HEK293 (cell line): ENCODE measurements at regions not wholly inside any gene's neighbourhood (a gene's known extent, or its start where the extent isn't known, plus 50 kb on each side); places are given as distances from the start of the nearest gene placed in this dataset.

Experiments
- CTCF ChIA-PET: fragments of 350-600 bp; formaldehyde crosslinking; extraction: SDS; loops from one replicate; lab custom pipeline; 2021; ENCODE audit warnings: antibody characterized with exemption; lab: Yijun Ruan, JAX
- POLR2A ChIA-PET: fragments of 300-600 bp; formaldehyde crosslinking; extraction: SDS; loops from one replicate; lab custom pipeline; 2020; ENCODE audit warnings: antibody characterized with exemption, inconsistent platforms; lab: Yijun Ruan, JAX
- H3K27ac ChIP-seq: fragments of 200-500 bp; sonication (Bioruptor generic); 2 replicates; pipeline ENCODE4 v1.5.1; 2014; ENCODE audit warnings: low read depth, low read length, control low read depth, inconsistent platforms; ENCODE audit errors: extremely low read depth
- H3K36me3 ChIP-seq, 2 experiments: fragments of 200-500 bp in 1 of 2; sonication (Bioruptor generic) in 1 of 2; 1 replicate in 1 of 2; 2 replicates in 1 of 2; pipeline ENCODE4 v1.5.1; 2014 to 2017; ENCODE audit warnings: inconsistent platforms in 2 of 2, low read length in 2 of 2; ENCODE audit not compliant: control insufficient read depth in 2 of 2, insufficient read depth in 1 of 2
- H3K4me1 ChIP-seq: fragments of 200-500 bp; sonication (Bioruptor generic); 2 replicates; pipeline ENCODE4 v1.5.1; 2014; ENCODE audit warnings: mild to moderate bottlenecking, low read length, inconsistent platforms; ENCODE audit not compliant: control insufficient read depth, insufficient read depth
- H3K4me3 ChIP-seq: 2 replicates; pipeline ENCODE4 v1.5.1; 2011; ENCODE audit warnings: low read depth, mild to moderate bottlenecking, control low read depth, low read length, moderate library complexity
- H3K9me3 ChIP-seq: fragments of 200-500 bp; sonication (Bioruptor generic); 2 replicates; pipeline ENCODE4 v1.5.1; 2014; ENCODE audit warnings: low read depth, low read length, inconsistent platforms; ENCODE audit not compliant: control insufficient read depth, insufficient read depth
- FEZF1 ChIP-seq: fragments of 450-650 bp; formaldehyde crosslinking; IDR thresholded peaks from 2 replicates; pipeline ENCODE4 v1.5.1; 2016; ENCODE audit warnings: missing biosample characterization, missing genetic modification characterization
- HOXA7 ChIP-seq: sonication (generic); formaldehyde crosslinking; IDR thresholded peaks from 2 replicates; pipeline ENCODE4 v1.8.1; 2022; ENCODE audit warnings: missing genetic modification reagents, borderline replicate concordance
- KLF1 ChIP-seq: fragments of 450-650 bp; formaldehyde crosslinking; IDR thresholded peaks from 2 replicates; pipeline ENCODE4 v1.5.1; 2016; ENCODE audit warnings: missing biosample characterization, missing genetic modification characterization
- KLF17 ChIP-seq: fragments of 450-650 bp; formaldehyde crosslinking; IDR thresholded peaks from 2 replicates; pipeline ENCODE4 v1.5.1; 2016; ENCODE audit warnings: missing biosample characterization, missing genetic modification characterization
- KLF8 ChIP-seq: fragments of 450-650 bp; formaldehyde crosslinking; IDR thresholded peaks from 2 replicates; pipeline ENCODE4 v1.5.1; 2016; ENCODE audit warnings: missing biosample characterization, missing genetic modification characterization
- MEIS1 ChIP-seq: sonication (generic); formaldehyde crosslinking; IDR thresholded peaks from 2 replicates; pipeline ENCODE4 v1.8.1; 2022; ENCODE audit warnings: missing genetic modification reagents, mild to moderate bottlenecking, borderline replicate concordance
- SALL2 ChIP-seq: fragments of 450-650 bp; formaldehyde crosslinking; IDR thresholded peaks from 2 replicates; pipeline ENCODE4 v1.5.0; 2017; ENCODE audit warnings: missing biosample characterization, mild to moderate bottlenecking, missing genetic modification characterization, borderline replicate concordance
- SCRT1 ChIP-seq: fragments of 450-650 bp; formaldehyde crosslinking; IDR thresholded peaks from 2 replicates; pipeline ENCODE4 v1.5.1; 2016; ENCODE audit warnings: missing biosample characterization, missing genetic modification characterization, borderline replicate concordance
- TCF7L2 ChIP-seq: IDR thresholded peaks from 2 replicates; pipeline ENCODE4 v1.6.1; 2011; ENCODE audit warnings: low read depth, mild to moderate bottlenecking, inconsistent platforms, low read length, moderate library complexity, borderline replicate concordance
- TRIM28 ChIP-seq: IDR thresholded peaks from 2 replicates; pipeline ENCODE4 v1.6.1; 2011; ENCODE audit warnings: low read length, control low read depth, borderline replicate concordance
- ZBTB17 ChIP-seq: fragments of 450-650 bp; formaldehyde crosslinking; IDR thresholded peaks from 2 replicates; pipeline ENCODE4 v1.5.1; 2016; ENCODE audit warnings: missing biosample characterization, missing genetic modification characterization
- ZBTB26 ChIP-seq: fragments of 450-650 bp; formaldehyde crosslinking; optimal IDR thresholded peaks from 2 replicates; pipeline ENCODE3; 2016; ENCODE audit warnings: missing biosample characterization, mild to moderate bottlenecking, missing genetic modification characterization
- ZBTB48 ChIP-seq: fragments of 450-650 bp; formaldehyde crosslinking; IDR thresholded peaks from 2 replicates; pipeline ENCODE4 v1.5.1; 2016; ENCODE audit warnings: missing biosample characterization, missing genetic modification characterization
- ZBTB8A ChIP-seq: fragments of 450-650 bp; formaldehyde crosslinking; IDR thresholded peaks from 2 replicates; pipeline ENCODE4 v1.5.1; 2016; ENCODE audit warnings: missing biosample characterization, missing genetic modification characterization
- ZNF140 ChIP-seq: fragments of 450-650 bp; formaldehyde crosslinking; IDR thresholded peaks from 2 replicates; pipeline ENCODE4 v1.5.1; 2016; ENCODE audit warnings: missing biosample characterization, missing genetic modification characterization
- ZNF223 ChIP-seq: fragments of 450-650 bp; formaldehyde crosslinking; IDR thresholded peaks from 2 replicates; pipeline ENCODE4 v1.5.1; 2016; ENCODE audit warnings: missing biosample characterization, missing genetic modification characterization
- ZNF404 ChIP-seq: fragments of 450-650 bp; formaldehyde crosslinking; IDR thresholded peaks from 2 replicates; pipeline ENCODE4 v1.5.1; 2017; ENCODE audit warnings: missing biosample characterization, missing genetic modification characterization
- ZNF416 ChIP-seq: fragments of 450-650 bp; formaldehyde crosslinking; IDR thresholded peaks from 2 replicates; pipeline ENCODE4 v1.5.1; 2016; ENCODE audit warnings: missing biosample characterization, missing genetic modification characterization
- ZNF548 ChIP-seq: fragments of 450-650 bp; formaldehyde crosslinking; IDR thresholded peaks from 2 replicates; pipeline ENCODE4 v1.5.1; 2016; ENCODE audit warnings: missing biosample characterization, missing genetic modification characterization
- ZNF596 ChIP-seq: fragments of 450-650 bp; IDR thresholded peaks from 2 replicates; pipeline ENCODE4 v1.5.0; 2018; ENCODE audit warnings: missing biosample characterization, mild to moderate bottlenecking, missing genetic modification characterization, moderate library complexity
- ZNF629 ChIP-seq: fragments of 450-650 bp; formaldehyde crosslinking; IDR thresholded peaks from 2 replicates; pipeline ENCODE4 v1.5.1; 2017; ENCODE audit warnings: missing biosample characterization, missing genetic modification characterization
- ZNF654 ChIP-seq: fragments of 450-650 bp; formaldehyde crosslinking; IDR thresholded peaks from 2 replicates; pipeline ENCODE4 v1.5.1; 2016; ENCODE audit warnings: low read depth, missing biosample characterization, missing genetic modification characterization
- ZNF692 ChIP-seq: fragments of 450-650 bp; formaldehyde crosslinking; IDR thresholded peaks from 2 replicates; pipeline ENCODE4 v1.5.1; 2016; ENCODE audit warnings: missing biosample characterization, missing genetic modification characterization
- ZNF707 ChIP-seq: fragments of 450-650 bp; formaldehyde crosslinking; IDR thresholded peaks from 2 replicates; pipeline ENCODE4 v1.5.1; 2016; ENCODE audit warnings: missing biosample characterization, missing genetic modification characterization
- ZNF747 ChIP-seq: fragments of 450-650 bp; formaldehyde crosslinking; IDR thresholded peaks from 2 replicates; pipeline ENCODE4 v1.5.1; 2016; ENCODE audit warnings: missing biosample characterization, missing genetic modification characterization
- ZNF777 ChIP-seq: fragments of 450-650 bp; formaldehyde crosslinking; IDR thresholded peaks from 2 replicates; pipeline ENCODE4 v1.5.1; 2017; ENCODE audit warnings: missing biosample characterization, missing genetic modification characterization, borderline replicate concordance
- ZNF830 ChIP-seq: fragments of 450-650 bp; IDR thresholded peaks from 2 replicates; pipeline ENCODE4 v1.5.0; 2018; ENCODE audit warnings: missing biosample characterization, missing genetic modification characterization, low read depth, mild to moderate bottlenecking, moderate library complexity

GRCh38 chr7:16068183-16068582 lies 353.2 kb downstream of the CRPPA start (continued):
- no peak for TF ChIP-seq ZBTB48 (tag by site-specific recombination)
- no peak for TF ChIP-seq ZNF629

- TF ChIP-seq SALL2 (tag by site-specific recombination) (no peak), ZNF140 (no peak), ZBTB8A (tag by site-specific recombination) (no peak), MEIS1 (CRISPR knock-in tag) (no peak), ZNF404 (tag by site-specific recombination) (no peak), ZBTB17 (tag by site-specific recombination) (no peak), SCRT1 (tag by site-specific recombination) (no peak)
- no peaks in the 10 kb centered on the region for H3K9me3 ChIP-seq
- H3K4me3 ChIP-seq = no peak overlapping the region
- no peaks in the 10 kb centered on the region for H3K36me3 ChIP-seq
- no peak overlapping the region for H3K27ac ChIP-seq
- ChIA-PET POLR2A (no interaction called here), CTCF (interaction anchor here (0.6 to 1.0 kb wide), 4 partner anchors 77 to 1982 kb away, joined by 3 to 6 read pairs (median 4); no protein-coding TSS in a partner anchor)
- peaks cover 6% of the 10 kb centered on the region for H3K4me1 ChIP-seq
These were observed 353.6 kb downstream of the CRPPA start for GRCh38 chr7:16067711-16068110.

- ChIA-PET CTCF (interaction anchor here (0.6 to 1.0 kb wide), 3 partner anchors 30 to 741 kb away, joined by 3 to 6 read pairs (median 5); no protein-coding TSS in a partner anchor), POLR2A (no interaction called here)
- H3K4me1 ChIP-seq = peaks cover 6% of the 10 kb centered on the region
- H3K36me3 ChIP-seq = no peaks in the 10 kb centered on the region
- no peaks in the 10 kb centered on the region for H3K9me3 ChIP-seq
- H3K4me3 ChIP-seq = no peak overlapping the region
- no peak overlapping the region for H3K27ac ChIP-seq
- peak; percentile 33; the same call in 1 of the 2 replicates for TF ChIP-seq FEZF1 (tag by site-specific recombination)
- TF ChIP-seq KLF1 = no peak
- peak; percentile 60; the same call in 1 of the 2 replicates for TF ChIP-seq TCF7L2
These were observed 354.4 kb downstream of the CRPPA start for GRCh38 chr7:16066805-16067459.

GRCh38 chr7:16065939-16066338 lies 355.4 kb downstream of the CRPPA start:
- ChIA-PET POLR2A (interaction anchor here (0.7 kb wide), 1 partner anchor 61 kb away, joined by 3 read pairs; no protein-coding TSS in a partner anchor), CTCF (interaction anchor here (0.6 to 1.2 kb wide), 4 partner anchors 10 to 1059 kb away, joined by 3 to 4 read pairs (median 3); no protein-coding TSS in a partner anchor)
- Histone ChIP-seq H3K27ac (no peak overlapping the region), H3K4me3 (no peak overlapping the region), H3K4me1 (peaks cover 6% of the 10 kb centered on the region), H3K9me3 (no peaks in the 10 kb centered on the region), H3K36me3 (no peaks in the 10 kb centered on the region)
- no peak for TF ChIP-seq ZNF596 (tag by site-specific recombination)
- no peak for TF ChIP-seq HOXA7 (CRISPR knock-in tag)
- no peak for TF ChIP-seq ZNF777 (tag by site-specific recombination)
- TF ChIP-seq ZNF747 (tag by site-specific recombination) = no peak
- no peak for TF ChIP-seq ZNF707 (tag by site-specific recombination)
- TF ChIP-seq ZBTB26 (tag by site-specific recombination) = no peak
- TF ChIP-seq KLF8 (tag by site-specific recombination) = no peak
- no peak for TF ChIP-seq ZNF548 (tag by site-specific recombination)
- no peak for TF ChIP-seq ZNF654
- TF ChIP-seq ZNF223 (tag by site-specific recombination) = no peak
- no peak for TF ChIP-seq SCRT1 (tag by site-specific recombination)
- TF ChIP-seq ZNF692 (tag by site-specific recombination) = no peak
- no peak for TF ChIP-seq ZNF416
- TF ChIP-seq ZBTB48 (tag by site-specific recombination) = no peak
- TF ChIP-seq KLF17 (tag by site-specific recombination) = no peak
- TF ChIP-seq TRIM28 = no peak
- no peak for TF ChIP-seq ZNF830 (tag by site-specific recombination)
